ENCODE measurements at regions not wholly inside any gene's neighbourhood (a gene's known extent, or its start where the extent isn't known, plus 50 kb on each side); places are given as distances from the start of the nearest gene placed in this dataset.
"Not testable (repeated sequence)": the region's sequence is repeated elsewhere in the genome, so short reads cannot be mapped to it uniquely, and the experiment has no call there.

- TF ChIP-seq CTCF (IDR thresholded peaks at IDR 0.05); GTF2I (CRISPR knock-in tag; conservative IDR thresholded peaks at IDR 0.05); ESRRA (CRISPR knock-in tag; IDR thresholded peaks at IDR 0.05; ENCODE audit: borderline replicate concordance); PREB (CRISPR knock-in tag; IDR thresholded peaks at IDR 0.05; ENCODE audit: borderline replicate concordance); E2F1 (CRISPR knock-in tag; IDR thresholded peaks at IDR 0.05); USF2 (CRISPR knock-in tag; IDR thresholded peaks at IDR 0.05); ATF2 (CRISPR knock-in tag; IDR thresholded peaks at IDR 0.05; ENCODE audit: borderline replicate concordance, low read depth); FOXP4 (CRISPR knock-in tag; IDR thresholded peaks at IDR 0.05); ZBTB43 (CRISPR knock-in tag; IDR thresholded peaks at IDR 0.05); FOXP1 (CRISPR knock-in tag; IDR thresholded peaks at IDR 0.05; ENCODE audit: borderline replicate concordance); ZSCAN18 (CRISPR knock-in tag; IDR thresholded peaks at IDR 0.05); ZNF219 (CRISPR knock-in tag; IDR thresholded peaks at IDR 0.05; ENCODE audit: borderline replicate concordance); CREB1 (CRISPR knock-in tag; IDR thresholded peaks at IDR 0.05); IRF1 (CRISPR knock-in tag; IDR thresholded peaks at IDR 0.05): not testable (repeated sequence)
Measured at GRCh38 chr4:165571476-165571875, 192.7 kb downstream of the CPE start.

Data from WTC11 (cell line).